Ovary (tissue), 3 donors: ENCODE measurements at regions not wholly inside any gene's neighbourhood (a gene's known extent, or its start where the extent isn't known, plus 50 kb on each side); places are given as distances from the start of the nearest gene placed in this dataset.

Experiments used
- EP300 ChIP-seq: sonication (generic); formaldehyde crosslinking; IDR thresholded peaks from one replicate; pipeline ENCODE4 v1.6.1; 2017; ENCODE audit warnings: antibody characterized with exemption
- POLR2A ChIP-seq: fragments of 450-650 bp; IDR thresholded peaks from one replicate; pipeline ENCODE4 v1.6.1; 2017; ENCODE audit warnings: antibody characterized with exemption, mild to moderate bottlenecking, moderate library complexity
- TF ChIP-seq, protein P1 (sequence below), 3 donors: fragments of 450-650 bp in 2 of 3; fragments of 200-600 bp in 1 of 3; IDR thresholded peaks; one replicate each; pipeline versions ENCODE4 v1.5.1 to v1.8.0; 2016 to 2022; ENCODE audit warnings: antibody characterized with exemption in 3 of 3, mild to moderate bottlenecking in 1 of 3
- donor health status: DM: no; HTN: no; CAD: no.

DNA sequence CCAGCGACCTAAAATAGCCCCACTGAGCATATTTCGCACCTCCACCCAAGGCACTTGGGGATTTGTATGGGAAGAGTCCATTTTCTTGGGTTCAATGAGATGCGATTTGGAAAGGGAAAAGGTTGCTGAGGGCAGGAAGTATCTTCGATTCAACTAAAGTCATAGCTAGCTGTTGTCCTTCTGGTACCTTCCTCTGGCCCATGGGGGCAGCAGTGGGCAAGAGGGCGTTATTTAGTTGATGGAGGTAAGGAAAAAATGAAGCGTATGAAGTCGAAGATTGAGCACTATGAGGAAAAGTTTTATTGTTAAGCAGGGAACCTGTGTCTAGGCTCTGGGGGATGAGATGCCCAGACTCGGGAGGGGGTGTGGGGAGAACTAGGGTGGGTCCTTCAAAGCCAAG is 135.4 kb downstream of the EVX1 start:
- TF ChIP-seq POLR2A (no peak), EP300 (no peak)
- TF ChIP-seq, protein P1, sequence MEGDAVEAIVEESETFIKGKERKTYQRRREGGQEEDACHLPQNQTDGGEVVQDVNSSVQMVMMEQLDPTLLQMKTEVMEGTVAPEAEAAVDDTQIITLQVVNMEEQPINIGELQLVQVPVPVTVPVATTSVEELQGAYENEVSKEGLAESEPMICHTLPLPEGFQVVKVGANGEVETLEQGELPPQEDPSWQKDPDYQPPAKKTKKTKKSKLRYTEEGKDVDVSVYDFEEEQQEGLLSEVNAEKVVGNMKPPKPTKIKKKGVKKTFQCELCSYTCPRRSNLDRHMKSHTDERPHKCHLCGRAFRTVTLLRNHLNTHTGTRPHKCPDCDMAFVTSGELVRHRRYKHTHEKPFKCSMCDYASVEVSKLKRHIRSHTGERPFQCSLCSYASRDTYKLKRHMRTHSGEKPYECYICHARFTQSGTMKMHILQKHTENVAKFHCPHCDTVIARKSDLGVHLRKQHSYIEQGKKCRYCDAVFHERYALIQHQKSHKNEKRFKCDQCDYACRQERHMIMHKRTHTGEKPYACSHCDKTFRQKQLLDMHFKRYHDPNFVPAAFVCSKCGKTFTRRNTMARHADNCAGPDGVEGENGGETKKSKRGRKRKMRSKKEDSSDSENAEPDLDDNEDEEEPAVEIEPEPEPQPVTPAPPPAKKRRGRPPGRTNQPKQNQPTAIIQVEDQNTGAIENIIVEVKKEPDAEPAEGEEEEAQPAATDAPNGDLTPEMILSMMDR (IDR thresholded peaks at IDR 0.05): no peak
